ENCODE measurements at regions not wholly inside any gene's neighbourhood (a gene's known extent, or its start where the extent isn't known, plus 50 kb on each side); places are given as distances from the start of the nearest gene placed in this dataset.

- no peaks in the 10 kb centered on the region for H3F3A ChIP-seq (ENCODE audit: control insufficient read depth, insufficient read depth)
- no peak for TF ChIP-seq CTCF (IDR thresholded peaks at IDR 0.05; ENCODE audit: low read depth, low read length, poor library complexity, severe bottlenecking)
- TF ChIP-seq EZH2phosphoT487 (IDR thresholded peaks at IDR 0.05; ENCODE audit: borderline replicate concordance, low read length) = no peak
- H3K27ac ChIP-seq (ENCODE audit: low read depth, low read length) = no peak overlapping the region
- no peaks in the 10 kb centered on the region for H3K9me3 ChIP-seq (ENCODE audit: control insufficient read depth, insufficient read depth, low read length)
- H3K36me3 ChIP-seq (ENCODE audit: control insufficient read depth, low read length) = no peaks in the 10 kb centered on the region
- H3K27me3 ChIP-seq (ENCODE audit: control insufficient read depth, low read length) = no peaks in the 10 kb centered on the region
- H3K4me2 ChIP-seq (ENCODE audit: low read length) = no peak overlapping the region
- H3K4me1 ChIP-seq (ENCODE audit: control insufficient read depth, low read length) = peaks cover 3% of the 10 kb centered on the region; the same call in 1 of the 2 replicates
- no peaks in the 10 kb centered on the region for H4K20me1 ChIP-seq (ENCODE audit: control insufficient read depth, insufficient read depth, low read depth, low read length)
- H3K4me3 ChIP-seq (ENCODE audit: low read length) = no peak overlapping the region
- no peaks in the 10 kb centered on the region for H3K9me2 ChIP-seq (replicated peaks; ENCODE audit: control insufficient read depth, low read length)
- no peaks in the 10 kb centered on the region for H3K79me2 ChIP-seq (ENCODE audit: control insufficient read depth, low read length)
Measured at GRCh38 chr16:64047878-64048277, 1074.0 kb downstream of the CDH11 start.

DNA sequence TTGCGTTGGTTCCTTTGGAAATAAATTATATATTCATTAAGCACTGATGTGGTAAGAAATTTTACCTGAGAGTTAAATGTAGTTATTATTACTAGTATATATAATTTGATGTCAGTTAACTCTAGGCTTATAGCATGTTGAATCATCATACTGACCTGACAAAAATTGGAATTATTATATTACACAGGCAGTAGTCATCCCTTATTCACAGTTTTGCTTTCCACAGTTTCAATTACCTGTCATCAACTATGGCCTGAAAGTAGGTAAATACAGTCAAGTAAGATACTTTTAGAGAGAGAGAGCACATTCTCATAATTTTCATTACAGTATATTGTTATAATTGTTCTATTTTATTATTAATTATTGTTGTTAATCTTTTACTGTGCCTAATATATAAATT is 1074.7 kb downstream of the CDH11 start:
- Histone ChIP-seq H3K4me1 (ENCODE audit: control insufficient read depth, low read length) (peaks cover 3% of the 10 kb centered on the region; the same call in 1 of the 2 replicates), H3K4me3 (ENCODE audit: low read length) (no peak overlapping the region), H3K36me3 (ENCODE audit: control insufficient read depth, low read length) (no peaks in the 10 kb centered on the region), H3K9me3 (ENCODE audit: control insufficient read depth, insufficient read depth, low read length) (no peaks in the 10 kb centered on the region), H3F3A (ENCODE audit: control insufficient read depth, insufficient read depth) (no peaks in the 10 kb centered on the region), H3K27me3 (ENCODE audit: control insufficient read depth, low read length) (no peaks in the 10 kb centered on the region), H3K79me2 (ENCODE audit: control insufficient read depth, low read length) (no peaks in the 10 kb centered on the region), H4K20me1 (ENCODE audit: control insufficient read depth, insufficient read depth, low read depth, low read length) (no peaks in the 10 kb centered on the region), H3K4me2 (ENCODE audit: low read length) (no peak overlapping the region), H3K9me2 (replicated peaks; ENCODE audit: control insufficient read depth, low read length) (no peaks in the 10 kb centered on the region), H3K27ac (ENCODE audit: low read depth, low read length) (no peak overlapping the region)
- no peak for TF ChIP-seq CTCF (IDR thresholded peaks at IDR 0.05; ENCODE audit: low read depth, low read length, poor library complexity, severe bottlenecking)
- no peak for TF ChIP-seq EZH2phosphoT487 (IDR thresholded peaks at IDR 0.05; ENCODE audit: borderline replicate concordance, low read length)

DNA sequence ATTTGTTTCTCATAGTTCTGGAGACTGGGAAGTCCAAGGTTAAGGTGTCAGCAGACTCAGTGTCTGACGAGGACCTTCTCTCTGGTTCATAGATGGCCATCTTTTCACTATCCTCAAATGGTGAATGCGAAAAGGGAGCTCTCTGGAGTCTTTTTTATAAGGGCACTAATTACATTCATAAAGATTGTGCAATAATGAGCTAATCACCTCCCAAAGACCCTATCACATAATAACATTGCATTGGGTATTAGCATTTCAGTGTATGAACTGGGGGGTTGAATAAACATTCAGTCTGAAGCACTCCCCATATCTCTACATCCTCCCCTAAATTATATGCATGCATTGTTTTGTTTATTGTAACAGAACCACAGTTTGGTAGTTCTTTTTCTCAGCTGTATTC is 1086.5 kb downstream of the CDH11 start:
- no peak for TF ChIP-seq CTCF (IDR thresholded peaks at IDR 0.05; ENCODE audit: low read depth, low read length, poor library complexity, severe bottlenecking)
- no peak for TF ChIP-seq EZH2phosphoT487 (IDR thresholded peaks at IDR 0.05; ENCODE audit: borderline replicate concordance, low read length)
- H3K9me2 ChIP-seq (replicated peaks; ENCODE audit: control insufficient read depth, low read length) = no peaks in the 10 kb centered on the region
- H3K4me3 ChIP-seq (ENCODE audit: low read length) = no peak overlapping the region
- no peaks in the 10 kb centered on the region for H4K20me1 ChIP-seq (ENCODE audit: control insufficient read depth, insufficient read depth, low read depth, low read length)
- H3K79me2 ChIP-seq (ENCODE audit: control insufficient read depth, low read length) = no peaks in the 10 kb centered on the region
- H3K4me1 ChIP-seq (ENCODE audit: control insufficient read depth, low read length) = no peaks in the 10 kb centered on the region
- no peaks in the 10 kb centered on the region for H3K27me3 ChIP-seq (ENCODE audit: control insufficient read depth, low read length)
- H3K4me2 ChIP-seq (ENCODE audit: low read length) = no peak overlapping the region
- no peaks in the 10 kb centered on the region for H3F3A ChIP-seq (ENCODE audit: control insufficient read depth, insufficient read depth)
- H3K27ac ChIP-seq (ENCODE audit: low read depth, low read length) = no peak overlapping the region
- H3K36me3 ChIP-seq (ENCODE audit: control insufficient read depth, low read length) = no peaks in the 10 kb centered on the region
- H3K9me3 ChIP-seq (ENCODE audit: control insufficient read depth, insufficient read depth, low read length) = no peaks in the 10 kb centered on the region

Measured in DOHH2 (cell line).